Psoas muscle (tissue), 7 donors: ENCODE measurements at regions not wholly inside any gene's neighbourhood (a gene's known extent, or its start where the extent isn't known, plus 50 kb on each side); places are given as distances from the start of the nearest gene placed in this dataset.
A peak's percentile ranks its signal among the peaks of the same experiment; 100 is the strongest.
"Not testable (repeated sequence)": the region's sequence is repeated elsewhere in the genome, so short reads cannot be mapped to it uniquely, and the experiment has no call there.

Experiments
- ATAC-seq, 4 donors: fragments of 200-7000 bp; cut with Tn5 transposase; one replicate each; pipeline ENCODE4 v1.9.1; 2020; ENCODE audit warnings: moderate library complexity in 3 of 4, mild to moderate bottlenecking in 2 of 4
- DNase-seq, 2 donors: peaks; one replicate each; pipeline ENCODE4 v3.0.0-alpha.2; 2020
- H3K27ac ChIP-seq: fragments of 200-600 bp; one replicate; pipeline ENCODE4 v1.8.0; 2022
- H3K27me3 ChIP-seq, 3 donors: fragments of 200-600 bp in 1 of 3; one replicate each; pipeline versions ENCODE4 v1.6.1 to v1.8.0; 2013 to 2022; ENCODE audit warnings: low read length in 2 of 3, mild to moderate bottlenecking in 2 of 3, moderate library complexity in 1 of 3; ENCODE audit not compliant: insufficient read depth in 3 of 3
- H3K36me3 ChIP-seq, 2 donors: fragments of 200-600 bp in 1 of 2; one replicate each; pipeline versions ENCODE4 v1.6.1 to v1.8.0; 2013 to 2022; ENCODE audit warnings: low read depth in 1 of 2, mild to moderate bottlenecking in 1 of 2, moderate library complexity in 1 of 2; ENCODE audit not compliant: insufficient read depth in 1 of 2
- H3K4me1 ChIP-seq: fragments of 200-600 bp; one replicate; pipeline ENCODE4 v1.8.0; 2022
- H3K4me3 ChIP-seq: fragments of 200-600 bp; one replicate; pipeline ENCODE4 v1.8.0; 2022; ENCODE audit warnings: mild to moderate bottlenecking
- H3K9me3 ChIP-seq: fragments of 200-600 bp; one replicate; pipeline ENCODE4 v1.8.0; 2022
- CTCF ChIP-seq: fragments of 200-600 bp; IDR thresholded peaks from one replicate; pipeline ENCODE4 v1.8.0; 2022; ENCODE audit warnings: antibody characterized with exemption
- WGBS, 3 donors: extraction: QIAGEN DNeasy Blood & Tissue Kit; methylation state at CpG; one replicate each; pipeline versions ENCODE4 v1.1.6 to v1.1.7; 2013; 5-methylcytosine and 5-hydroxymethylcytosine counted together
- intact Hi-C, 2 donors: fragments of 100-400 bp; cut with DNase I; formaldehyde crosslinking; loops; one replicate each; pipeline versions ENCODE4 v1.11.0 to v1.14.2; 2022
- donor health status: healthy with polysubstance abuse.
- donor health status: DM: no; HTN: no; CAD: no; lungs with moderate emphysema.
- donor health status: Bipolar disorder and iron deficiency.
- donor health status: healthy.
- donor health status: DM: yes; HTN: yes; CAD: no.
- donor health status: DM: no; HTN: no; CAD: no.
- donor health status: DM: yes; HTN: yes; CAD: no.

- Histone ChIP-seq H3K4me3 (no peak overlapping the region), H3K36me3 (no peaks in the 10 kb centered on the region), H3K9me3 (no peaks in the 10 kb centered on the region), H3K27me3 (no peaks in the 10 kb centered on the region), H3K27ac (no peak overlapping the region), H3K4me1 (no peaks in the 10 kb centered on the region)
- peak; percentile 40 to 71 for DNase-seq
- WGBS, 3 donors: 59 to 72% (median 69%) methylated on average over 9 to 14 of the region's 15 CpGs
- intact Hi-C loops: no loop called here
- peak in 3 of 4 donors; percentile 18 to 58 (median 47) for ATAC-seq
- TF ChIP-seq CTCF: no peak
Measured at GRCh38 chr2:111671426-111672150, 212.4 kb downstream of the ANAPC1 start.

GRCh38 chr2:111672641-111673040 lies 211.4 kb downstream of the ANAPC1 start:
- H3K9me3 ChIP-seq, H3K27me3 ChIP-seq, intact Hi-C loops, H3K36me3 ChIP-seq, DNase-seq, ATAC-seq, H3K27ac ChIP-seq, H3K4me1 ChIP-seq, H3K4me3 ChIP-seq: not testable (repeated sequence)
- WGBS, 3 donors: 96 to 98% (median 97%) methylated on average over 14 to 24 of the region's 27 CpGs

GRCh38 chr2:111673526-111673925 lies 210.5 kb downstream of the ANAPC1 start:
- WGBS, 3 donors: 41 to 56% (median 47%) methylated on average over 4 of the region's 4 CpGs
- ATAC-seq: no peak
- Histone ChIP-seq H3K36me3 (no peaks in the 10 kb centered on the region), H3K4me1 (no peaks in the 10 kb centered on the region), H3K4me3 (no peak overlapping the region), H3K27ac (no peak overlapping the region), H3K9me3 (no peaks in the 10 kb centered on the region), H3K27me3 (no peaks in the 10 kb centered on the region)
- intact Hi-C loops: no loop called here
- DNase-seq: no peak
- TF ChIP-seq CTCF: no peak

GRCh38 chr2:111675419-111676194 lies 208.4 kb downstream of the ANAPC1 start:
- H3K9me3 ChIP-seq: no peaks in the 10 kb centered on the region
- TF ChIP-seq CTCF: no peak
- no peak overlapping the region for H3K27ac ChIP-seq
- no peaks in the 10 kb centered on the region for H3K36me3 ChIP-seq
- no peaks in the 10 kb centered on the region for H3K27me3 ChIP-seq
- ATAC-seq: peak in 2 of 4 donors; percentile 45 to 51
- no peak overlapping the region for H3K4me3 ChIP-seq
- intact Hi-C loops: no loop called here
- H3K4me1 ChIP-seq: no peaks in the 10 kb centered on the region
- DNase-seq: no peak
- WGBS, 3 donors: 38 to 64% (median 48%) methylated on average over 10 of the region's 10 CpGs

GRCh38 chr2:111676291-111676822 lies 207.6 kb downstream of the ANAPC1 start:
- Histone ChIP-seq H3K9me3 (no peaks in the 10 kb centered on the region), H3K27ac (no peak overlapping the region), H3K4me1 (no peaks in the 10 kb centered on the region), H3K27me3 (no peaks in the 10 kb centered on the region), H3K4me3 (no peak overlapping the region), H3K36me3 (no peaks in the 10 kb centered on the region)
- ATAC-seq (no peak), DNase-seq (no peak)
- TF ChIP-seq CTCF: no peak
- WGBS, 3 donors: 69 to 83% (median 72%) methylated on average over 4 of the region's 4 CpGs
- intact Hi-C loops: no loop called here
